ENCODE measurements at regions not wholly inside any gene's neighbourhood (a gene's known extent, or its start where the extent isn't known, plus 50 kb on each side); places are given as distances from the start of the nearest gene placed in this dataset.
"Not testable (repeated sequence)": the region's sequence is repeated elsewhere in the genome, so short reads cannot be mapped to it uniquely, and the experiment has no call there.

GRCh38 chr1:193388165-193388564, 201.8 kb upstream of the B3GALT2 start:
- intact Hi-C loops (cut with micrococcal nuclease) = no loop called here
- ATAC-seq (no peak), DNase-seq (no peak)
- no peak overlapping the region for H3K4me3 Mint-ChIP-seq
- H3K27ac Mint-ChIP-seq = no peak overlapping the region
- CTCF ChIA-PET = no interaction called here
- H3K27me3 Mint-ChIP-seq = no peaks in the 10 kb centered on the region
- H3K9me3 Mint-ChIP-seq = peaks cover 2% of the 10 kb centered on the region
- POLR2A ChIA-PET = no interaction called here
- no peaks in the 10 kb centered on the region for H3K4me1 Mint-ChIP-seq (ENCODE audit: low read depth)
- no peaks in the 10 kb centered on the region for H3K36me3 Mint-ChIP-seq (ENCODE audit: low read depth)
- TF ChIP-seq CTCF (IDR thresholded peaks at IDR 0.05) = no peak

DNA sequence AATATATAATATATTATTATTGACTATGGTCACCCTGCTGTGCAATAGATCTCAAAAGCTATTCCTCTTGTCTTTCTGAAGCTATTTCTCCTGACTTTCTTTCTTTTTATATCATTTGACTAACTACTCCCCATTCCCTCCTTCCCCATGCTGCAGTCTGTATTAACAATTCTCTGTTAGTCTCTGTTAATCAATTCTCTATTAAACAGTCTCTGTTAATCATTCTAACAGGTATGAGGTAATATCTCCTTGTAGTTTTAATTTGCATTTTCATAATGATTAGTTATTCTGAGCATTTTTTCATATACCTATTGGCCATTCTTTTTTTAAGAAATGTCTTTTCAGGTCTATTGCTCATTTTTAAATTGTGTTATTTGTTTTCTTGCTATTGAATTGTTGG, 201.0 kb upstream of the B3GALT2 start:
- H3K9me3 Mint-ChIP-seq = peaks cover 2% of the 10 kb centered on the region
- H3K27me3 Mint-ChIP-seq = no peaks in the 10 kb centered on the region
- ATAC-seq = no peak
- DNase-seq = no peak
- TF ChIP-seq CTCF (IDR thresholded peaks at IDR 0.05) = no peak
- POLR2A ChIA-PET = no interaction called here
- H3K36me3 Mint-ChIP-seq (ENCODE audit: low read depth) = no peaks in the 10 kb centered on the region
- no peak overlapping the region for H3K4me3 Mint-ChIP-seq
- CTCF ChIA-PET = no interaction called here
- no peaks in the 10 kb centered on the region for H3K4me1 Mint-ChIP-seq (ENCODE audit: low read depth)
- no peak overlapping the region for H3K27ac Mint-ChIP-seq
- intact Hi-C loops (cut with micrococcal nuclease) = no loop called here

DNA sequence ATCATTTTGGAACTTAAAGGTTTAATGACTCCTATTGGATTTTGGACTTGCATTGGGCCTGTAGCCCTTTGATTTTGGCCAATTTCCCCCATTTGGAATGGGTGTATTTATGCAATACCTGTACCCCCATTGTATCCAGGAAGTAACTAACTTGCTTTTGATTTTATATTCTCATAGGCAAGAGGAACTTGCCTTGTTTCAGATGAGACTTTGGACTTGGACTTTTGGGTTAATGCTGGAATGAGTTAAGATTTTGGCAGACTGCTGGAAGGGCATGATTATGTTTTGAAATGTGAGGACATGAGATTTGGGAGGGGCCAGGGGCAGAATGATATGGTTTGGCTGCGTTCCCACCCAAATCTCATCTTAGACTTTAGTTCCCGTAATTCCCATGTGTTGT, 192.0 kb upstream of the B3GALT2 start:
- intact Hi-C loops (cut with micrococcal nuclease); H3K4me1 Mint-ChIP-seq (ENCODE audit: low read depth); H3K9me3 Mint-ChIP-seq; CTCF ChIA-PET; H3K36me3 Mint-ChIP-seq (ENCODE audit: low read depth); POLR2A ChIA-PET; H3K27ac Mint-ChIP-seq; DNase-seq; H3K4me3 Mint-ChIP-seq; ATAC-seq; H3K27me3 Mint-ChIP-seq: not testable (repeated sequence)

DNA sequence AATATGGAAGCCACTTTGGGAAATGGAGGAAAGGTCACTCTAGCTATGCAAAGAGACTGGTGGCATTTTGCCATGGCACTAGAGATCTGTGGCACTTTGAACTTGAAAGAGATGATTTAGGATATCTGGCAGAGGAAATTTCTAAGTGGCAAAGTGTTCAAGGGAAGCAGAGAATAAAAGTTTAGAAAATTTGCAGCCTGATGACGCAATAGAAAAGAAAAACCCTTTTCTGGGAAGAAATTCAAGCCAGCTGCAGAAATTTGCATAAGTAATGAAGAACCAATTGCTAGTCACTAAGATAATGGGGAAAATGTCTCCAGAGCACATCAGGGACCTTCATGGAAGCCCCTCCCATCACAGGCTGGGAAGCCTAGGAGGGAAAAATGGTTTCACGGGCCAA, 191.1 kb upstream of the B3GALT2 start:
- H3K4me1 Mint-ChIP-seq (ENCODE audit: low read depth) = no peaks in the 10 kb centered on the region
- no peak overlapping the region for H3K27ac Mint-ChIP-seq
- DNase-seq = no peak
- ATAC-seq = no peak
- TF ChIP-seq CTCF (IDR thresholded peaks at IDR 0.05) = no peak
- no peaks in the 10 kb centered on the region for H3K36me3 Mint-ChIP-seq (ENCODE audit: low read depth)
- intact Hi-C loops (cut with micrococcal nuclease) = no loop called here
- no peak overlapping the region for H3K4me3 Mint-ChIP-seq
- H3K27me3 Mint-ChIP-seq = no peaks in the 10 kb centered on the region
- ChIA-PET CTCF (no interaction called here), POLR2A (no interaction called here)
- no peaks in the 10 kb centered on the region for H3K9me3 Mint-ChIP-seq

DNA sequence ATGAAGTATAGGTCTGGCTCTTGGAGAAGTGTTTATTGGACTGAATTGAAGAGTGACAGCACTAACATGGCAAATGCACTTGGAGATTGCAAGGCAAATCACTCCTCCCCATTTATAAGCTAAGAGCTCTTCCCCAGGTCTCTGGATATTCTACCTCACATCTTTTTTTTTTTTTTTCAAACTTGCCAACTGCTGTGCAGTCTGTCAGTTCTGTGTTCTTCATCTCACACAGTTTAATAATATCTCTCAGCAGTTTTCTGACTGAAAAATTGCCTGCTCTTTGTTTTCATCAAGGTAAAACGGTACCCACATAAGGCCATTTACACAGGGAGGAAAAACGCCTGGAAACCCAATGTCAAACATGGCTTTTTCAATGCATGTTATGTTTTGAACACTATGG, 186.1 kb upstream of the B3GALT2 start:
- ChIA-PET POLR2A (no interaction called here), CTCF (no interaction called here)
- no peak for TF ChIP-seq CTCF (IDR thresholded peaks at IDR 0.05)
- Mint-ChIP-seq H3K4me1 (ENCODE audit: low read depth) (peaks cover 13% of the 10 kb centered on the region), H3K36me3 (ENCODE audit: low read depth) (no peaks in the 10 kb centered on the region), H3K27ac (no peak overlapping the region), H3K9me3 (no peaks in the 10 kb centered on the region), H3K4me3 (no peak overlapping the region), H3K27me3 (no peaks in the 10 kb centered on the region)
- no peak for DNase-seq
- ATAC-seq = no peak
- intact Hi-C loops (cut with micrococcal nuclease) = no loop called here

DNA sequence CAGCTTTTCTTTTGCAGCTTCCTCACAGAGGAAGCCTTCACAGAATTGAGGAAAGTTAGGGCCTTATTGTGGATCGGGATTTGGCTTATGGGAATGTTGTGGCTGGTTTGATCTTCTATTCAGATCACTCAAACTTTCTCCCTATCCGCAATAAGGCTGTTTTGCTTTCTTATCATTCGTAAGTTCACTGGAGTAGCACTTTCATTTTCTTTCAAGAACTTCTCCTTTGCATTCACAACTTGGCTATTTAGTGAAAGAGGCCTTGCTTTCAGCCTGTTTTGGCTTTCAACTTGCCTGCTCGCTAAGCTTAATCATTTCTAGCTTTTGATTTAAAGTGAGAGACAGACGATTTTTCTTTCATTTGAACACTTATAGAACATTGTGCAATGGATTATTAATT, 181.9 kb upstream of the B3GALT2 start:
- no peaks in the 10 kb centered on the region for H3K36me3 Mint-ChIP-seq (ENCODE audit: low read depth)
- ChIA-PET POLR2A (no interaction called here), CTCF (no interaction called here)
- intact Hi-C loops (cut with micrococcal nuclease) = no loop called here
- H3K9me3 Mint-ChIP-seq = no peaks in the 10 kb centered on the region
- DNase-seq = no peak
- H3K4me1 Mint-ChIP-seq (ENCODE audit: low read depth) = peaks cover 13% of the 10 kb centered on the region
- H3K27ac Mint-ChIP-seq = peak overlapping the region; percentile 69
- H3K27me3 Mint-ChIP-seq = no peaks in the 10 kb centered on the region
- ATAC-seq = no peak
- no peak for TF ChIP-seq CTCF (IDR thresholded peaks at IDR 0.05)
- H3K4me3 Mint-ChIP-seq = peak overlapping the region; percentile 60
